T47D (cell line): ENCODE measurements at regions not wholly inside any gene's neighbourhood (a gene's known extent, or its start where the extent isn't known, plus 50 kb on each side); places are given as distances from the start of the nearest gene placed in this dataset.

Experiments
- DNase-seq, 2 experiments: peaks; one replicate each; pipeline versions ENCODE4 v3.0.0 to v3.0.0-alpha.2; 2011 to 2012; ENCODE audit warnings: low read depth in 1 of 2, low spot score in 1 of 2
- JUND ChIP-seq: IDR thresholded peaks from 2 replicates; pipeline ENCODE4 v1.6.1; 2012; ENCODE audit warnings: low read depth
- in situ Hi-C: cut with HindIII; loops from 2 replicates; pipeline ENCODE4 v1.10.0; 2016; ENCODE audit warnings: low sequenced_read_pairs, low pct_unique_long_range_greater_than_20kb

DNA sequence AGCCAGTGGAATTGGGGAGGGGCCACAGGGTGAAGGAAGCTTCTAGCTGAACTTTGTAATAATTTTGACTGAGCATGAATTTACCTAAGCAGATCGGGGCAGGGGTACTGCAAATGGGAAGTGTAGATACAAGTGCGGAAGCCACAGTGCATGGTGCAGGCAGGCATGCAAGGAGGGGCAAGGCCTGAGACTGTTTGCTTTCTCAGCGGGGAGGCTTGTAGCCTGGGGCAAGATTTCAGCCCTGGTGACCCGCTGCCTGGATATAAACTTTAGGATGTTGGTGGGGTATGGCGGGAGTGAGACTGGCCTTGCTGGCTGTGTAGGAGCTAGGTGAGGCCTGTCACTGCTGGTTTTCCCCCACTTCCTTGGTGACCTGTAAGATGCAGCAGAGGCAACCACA lies 266.4 kb upstream of the PREP start:
- TF ChIP-seq JUND: no peak
- DNase-seq: no peak
- in situ Hi-C loops: no loop called here

DNA sequence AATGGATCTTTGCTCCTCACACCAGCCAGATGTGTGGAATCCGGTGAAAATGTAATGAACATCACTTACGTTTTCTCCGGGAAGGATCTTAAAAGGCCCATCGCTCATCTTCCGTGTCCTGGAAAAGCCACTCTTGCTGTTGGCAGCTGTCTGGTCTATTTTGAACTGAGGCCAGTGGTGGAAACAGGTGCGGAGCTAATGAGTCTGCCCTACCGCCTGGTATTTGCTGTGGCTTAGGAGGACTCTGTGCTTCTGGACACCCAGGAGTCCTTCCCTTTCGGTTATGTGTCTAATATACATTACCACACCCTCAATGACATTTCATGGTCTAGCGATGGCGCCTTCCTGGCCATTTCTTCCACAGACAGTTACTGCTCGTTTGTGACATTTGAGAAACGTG lies 264.2 kb upstream of the PREP start:
- in situ Hi-C loops: no loop called here
- TF ChIP-seq JUND: no peak
- DNase-seq: no peak

DNA sequence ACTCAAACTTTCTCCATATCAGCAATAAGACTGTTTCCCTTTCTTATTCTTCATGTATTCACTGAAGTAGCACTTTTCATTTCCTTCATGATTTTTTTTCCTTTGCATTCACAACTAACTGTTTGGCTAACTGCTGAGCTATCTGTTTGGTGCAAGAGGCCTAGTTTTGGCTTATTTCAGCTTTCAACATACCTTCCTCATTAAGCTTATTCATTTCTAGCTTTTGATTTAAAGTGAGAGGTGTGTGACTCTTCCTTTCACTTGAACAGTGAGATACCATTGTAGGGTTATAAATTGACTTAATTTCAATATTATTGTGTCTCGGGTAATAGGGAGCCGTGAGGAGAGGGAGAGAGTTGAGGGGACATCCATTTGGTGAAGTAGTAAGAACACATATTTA lies 262.0 kb upstream of the PREP start:
- TF ChIP-seq JUND: no peak
- no peak for DNase-seq
- in situ Hi-C loops: no loop called here

DNA sequence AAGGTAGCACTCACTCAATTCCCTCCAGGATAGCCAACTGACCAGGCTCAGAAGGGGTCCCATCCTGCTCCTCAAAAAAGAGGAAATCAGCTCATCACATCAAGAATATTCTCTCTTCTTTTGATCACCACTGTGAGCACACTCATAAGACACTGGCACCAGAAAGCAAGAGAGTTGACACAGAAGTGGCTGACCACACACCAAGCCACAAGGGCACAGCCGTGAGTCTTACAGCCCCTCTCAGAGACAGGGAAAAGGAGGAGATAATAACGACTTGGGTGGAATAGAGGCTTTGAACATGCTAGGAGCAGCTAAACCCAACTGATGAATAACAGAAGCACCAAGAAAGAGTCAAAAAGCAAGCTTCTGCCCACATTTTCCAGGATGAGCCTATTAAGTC lies 249.1 kb upstream of the PREP start:
- no peak for TF ChIP-seq JUND
- in situ Hi-C loops: no loop called here
- no peak for DNase-seq

DNA sequence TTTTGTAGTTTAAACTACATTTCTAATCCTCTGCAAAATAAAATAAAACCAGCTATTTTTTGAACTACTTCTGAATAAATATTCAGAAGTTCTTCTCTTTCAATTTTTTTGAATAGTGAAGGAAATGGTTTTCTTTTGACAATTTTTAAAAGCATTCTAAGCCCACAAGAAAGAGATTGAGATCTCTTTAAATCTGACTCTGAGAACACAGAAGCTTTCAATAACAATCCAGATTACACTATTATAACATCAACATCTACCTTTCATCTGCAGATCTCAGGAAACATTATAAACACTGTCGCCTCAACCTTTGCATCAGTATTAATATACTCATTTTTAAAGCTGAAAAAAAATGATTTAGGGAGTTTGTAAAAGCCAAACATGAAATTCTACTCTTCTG lies 247.5 kb upstream of the PREP start:
- in situ Hi-C loops: no loop called here
- no peak for DNase-seq
- no peak for TF ChIP-seq JUND

DNA sequence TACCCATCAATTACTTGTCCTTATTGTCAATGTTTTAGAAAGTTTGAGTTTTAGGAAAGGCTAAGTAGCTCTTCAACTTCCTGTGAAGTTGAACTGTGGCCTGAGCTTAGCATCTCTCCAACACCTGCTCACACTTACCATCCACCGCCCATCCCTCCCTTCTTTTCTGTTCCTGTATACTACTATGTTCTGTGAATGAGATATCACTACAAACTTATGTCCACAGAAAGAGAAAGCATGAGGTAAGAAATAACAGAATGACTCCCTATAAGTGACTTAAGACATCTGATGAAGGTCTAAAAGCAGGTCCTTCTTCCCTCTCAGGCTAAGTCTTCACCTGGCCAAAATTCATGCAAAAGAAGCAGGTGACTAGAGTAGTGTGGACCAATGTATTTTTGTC lies 246.3 kb upstream of the PREP start:
- in situ Hi-C loops: no loop called here
- TF ChIP-seq JUND: no peak
- DNase-seq: no peak

DNA sequence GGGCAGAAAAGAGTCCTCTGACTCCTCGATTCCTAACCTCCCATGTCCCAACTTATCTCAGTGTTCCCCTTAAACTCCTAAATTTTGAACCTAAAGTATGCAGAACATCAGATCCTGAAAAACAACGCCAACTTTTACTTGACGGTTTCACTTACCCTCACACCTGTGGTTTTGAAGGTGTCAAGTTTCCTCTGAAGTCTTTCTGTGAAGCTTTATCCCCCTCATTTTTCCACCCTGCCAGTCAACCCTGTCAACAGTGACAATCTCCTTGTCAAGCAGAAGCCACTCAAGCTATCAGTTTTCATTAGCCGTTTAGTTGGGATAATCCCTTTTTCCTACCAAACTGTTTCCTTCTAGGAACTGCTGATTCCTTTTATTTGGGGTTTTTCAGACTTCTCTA lies 245.4 kb upstream of the PREP start:
- no peak for DNase-seq

DNA sequence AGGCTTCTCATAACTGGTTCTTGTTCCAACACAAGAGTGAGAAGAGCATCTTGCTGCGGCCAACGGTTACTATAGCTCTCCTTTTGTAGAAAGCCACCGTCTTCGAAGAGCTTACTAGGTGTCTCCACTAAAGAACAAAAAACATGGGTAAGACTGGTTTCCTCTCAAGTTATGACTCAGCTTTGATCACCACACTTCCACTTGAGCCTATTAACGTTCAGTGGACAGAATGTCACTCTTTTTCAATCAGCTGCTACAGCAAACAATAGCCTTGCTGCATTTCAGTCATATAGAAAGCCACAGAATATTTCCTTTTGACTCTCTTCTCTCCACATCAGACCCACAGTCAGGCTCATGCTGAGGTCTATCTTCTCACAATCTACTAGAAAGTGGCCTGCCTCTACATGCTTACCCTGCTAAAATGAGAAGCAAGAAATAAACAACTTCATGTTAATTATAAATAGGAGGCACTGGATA lies 243.5 kb upstream of the PREP start:
- no peak for TF ChIP-seq JUND
- in situ Hi-C loops: no loop called here
- DNase-seq: no peak

More for the DNA sequence above, 245.4 kb upstream of the PREP start:
- TF ChIP-seq JUND: no peak
- in situ Hi-C loops: no loop called here

DNA sequence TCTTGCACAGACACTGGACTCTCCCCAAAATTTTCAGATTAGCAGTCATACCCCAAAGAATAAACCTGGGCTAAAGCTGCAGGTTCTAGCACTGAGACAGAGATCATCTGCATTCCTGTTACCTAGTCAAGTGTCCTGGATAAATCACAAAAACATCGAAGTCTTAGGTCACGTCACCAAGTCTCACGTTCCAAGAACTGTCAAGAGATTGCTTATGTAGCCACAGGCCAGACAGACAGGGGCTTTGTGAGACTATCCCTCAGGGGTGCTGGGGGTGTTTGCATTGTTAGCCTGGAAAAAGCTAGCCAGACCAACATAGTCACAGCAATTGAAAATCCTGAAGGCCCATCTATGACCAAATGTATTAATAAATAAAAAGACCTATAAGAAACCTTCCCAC lies 243.1 kb upstream of the PREP start:
- in situ Hi-C loops: no loop called here
- TF ChIP-seq JUND: no peak
- no peak for DNase-seq

DNA sequence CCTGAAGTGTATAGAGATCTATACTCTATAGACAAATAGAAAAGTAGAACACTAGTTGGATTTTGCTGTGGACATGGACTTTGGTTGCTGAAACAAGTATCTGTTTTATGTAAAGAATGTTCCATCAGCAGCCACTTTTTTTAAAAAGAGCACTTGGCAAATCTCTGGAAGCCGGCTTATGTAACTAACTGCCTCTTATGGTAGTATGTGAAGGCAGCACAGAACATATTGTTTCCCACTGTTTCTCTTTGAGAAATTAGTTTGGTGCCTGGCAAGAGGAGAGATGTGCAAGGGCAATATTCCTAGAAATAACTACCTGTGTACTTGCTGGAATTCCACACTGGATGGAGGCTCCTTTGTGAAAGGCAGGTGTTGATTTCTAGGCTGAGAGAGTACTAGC lies 242.3 kb upstream of the PREP start:
- in situ Hi-C loops: no loop called here
- no peak for DNase-seq
- no peak for TF ChIP-seq JUND

DNA sequence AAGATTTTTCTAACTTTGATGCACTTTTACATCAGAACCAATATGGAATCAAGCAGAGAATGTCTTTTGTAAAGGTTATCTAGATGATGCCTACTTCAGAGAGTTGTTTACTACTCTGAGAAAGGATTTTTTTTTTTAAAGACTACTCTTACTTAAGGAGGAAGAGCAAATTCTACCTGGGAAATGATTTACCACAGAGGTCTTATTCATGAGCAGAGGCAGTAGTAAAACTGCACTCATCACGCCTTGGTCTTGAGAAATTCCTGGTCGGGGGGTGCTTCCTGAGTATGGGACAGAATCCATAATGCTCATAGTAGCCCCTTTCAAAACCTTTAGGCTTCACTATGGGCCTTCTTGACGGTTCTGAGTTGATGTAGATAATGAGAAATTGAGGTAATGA lies 241.8 kb upstream of the PREP start:
- DNase-seq: no peak
- TF ChIP-seq JUND: no peak
- in situ Hi-C loops: no loop called here

DNA sequence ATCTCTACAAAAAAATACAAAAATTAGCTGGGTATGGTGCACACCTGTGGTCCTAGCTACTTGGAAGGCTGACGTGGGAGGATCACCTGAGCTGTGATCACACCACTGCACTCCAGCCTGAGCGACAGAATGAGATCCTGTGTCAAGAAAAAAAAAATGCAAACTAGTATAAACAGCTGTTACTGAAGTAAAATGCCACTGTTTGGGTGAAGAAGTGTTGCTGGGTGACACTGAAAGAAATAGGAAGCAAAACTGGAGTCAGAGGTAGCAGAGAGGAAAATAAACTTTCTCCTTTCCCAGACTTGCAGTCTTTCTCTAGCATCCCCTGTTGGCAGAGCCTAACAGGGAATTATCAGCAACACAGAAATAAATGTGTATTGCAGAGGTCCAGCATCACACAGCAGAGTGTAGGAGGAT lies 241.2 kb upstream of the PREP start:
- TF ChIP-seq JUND: no peak
- DNase-seq: no peak

DNA sequence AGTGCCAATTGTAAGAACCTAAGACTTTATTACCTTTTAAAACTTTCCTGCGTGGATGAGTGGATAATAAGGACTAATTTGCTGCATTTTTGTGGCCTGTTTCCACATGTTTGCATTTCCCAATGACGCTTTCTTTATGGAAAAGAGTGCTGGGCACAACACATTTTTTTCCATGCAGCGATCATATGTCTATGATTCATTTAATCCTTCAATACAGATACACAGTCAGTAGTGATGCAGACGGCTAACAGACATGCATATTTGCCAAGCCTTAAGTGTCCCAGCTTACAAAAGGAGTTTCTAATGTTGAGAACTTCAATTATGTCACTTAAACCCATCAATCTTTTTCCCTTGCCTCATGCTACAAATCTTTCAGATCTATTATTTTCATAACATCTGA lies 239.8 kb upstream of the PREP start:
- no peak for TF ChIP-seq JUND
- in situ Hi-C loops: no loop called here
- no peak for DNase-seq

More for the DNA sequence above, 241.2 kb upstream of the PREP start:
- in situ Hi-C loops: no loop called here

DNA sequence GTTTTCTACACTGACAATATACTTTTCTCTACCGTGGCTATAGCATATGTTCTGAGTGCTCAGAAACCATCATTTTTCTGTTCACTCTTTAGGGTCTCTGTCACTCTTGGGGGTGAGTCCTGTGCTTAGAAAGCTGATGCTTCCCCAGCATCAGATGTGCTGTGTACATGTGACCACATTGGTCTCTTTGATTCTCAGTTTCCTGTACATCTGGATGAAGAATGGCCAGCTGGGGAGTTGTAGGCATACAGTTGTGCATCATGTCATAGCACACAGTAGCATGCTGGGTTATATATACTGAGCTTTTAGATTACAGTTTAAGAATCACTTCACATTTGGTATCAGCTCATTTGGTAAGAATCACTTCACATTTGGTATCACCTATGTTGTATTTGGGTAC lies 238.6 kb upstream of the PREP start:
- in situ Hi-C loops: no loop called here
- DNase-seq: no peak
- TF ChIP-seq JUND: no peak

DNA sequence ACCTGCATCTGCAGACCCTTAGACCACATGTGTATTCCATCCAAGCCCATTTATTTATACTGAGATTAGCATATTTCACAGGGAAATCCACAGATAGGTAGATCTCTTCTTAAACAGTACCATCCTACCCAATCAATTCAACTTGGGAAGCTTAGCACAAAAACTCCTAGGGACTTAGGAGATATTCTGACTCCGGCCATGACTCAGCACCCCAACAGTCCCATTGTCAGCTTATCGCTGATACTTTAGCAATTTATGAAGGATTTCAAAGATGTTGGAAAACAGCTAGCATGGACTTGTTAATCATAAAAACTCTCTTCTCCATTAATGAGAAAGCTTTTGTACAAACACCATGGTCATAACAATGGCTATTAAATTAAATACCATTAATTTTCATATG lies 236.2 kb upstream of the PREP start:
- DNase-seq: no peak

More for the DNA sequence above, 236.2 kb upstream of the PREP start:
- TF ChIP-seq JUND: no peak
- in situ Hi-C loops: no loop called here
